ENCODE measurements at regions not wholly inside any gene's neighbourhood (a gene's known extent, or its start where the extent isn't known, plus 50 kb on each side); places are given as distances from the start of the nearest gene placed in this dataset.

GRCh38 chr1:221415651-221416050 lies 326.2 kb downstream of the DUSP10 start:
- H3K27me3 Mint-ChIP-seq (ENCODE audit: low read depth) = no peaks in the 10 kb centered on the region
- no peaks in the 10 kb centered on the region for H3K4me1 Mint-ChIP-seq (ENCODE audit: low read depth)
- no peaks in the 10 kb centered on the region for H3K9me3 Mint-ChIP-seq
- H3K36me3 Mint-ChIP-seq (ENCODE audit: low read depth) = no peaks in the 10 kb centered on the region
- DNase-seq (ENCODE audit: low spot score) = no peak
- no peak overlapping the region for H3K4me3 Mint-ChIP-seq
- H3K27ac Mint-ChIP-seq = no peak overlapping the region

- no peaks in the 10 kb centered on the region for H3K27me3 Mint-ChIP-seq (ENCODE audit: low read depth)
- no peaks in the 10 kb centered on the region for H3K9me3 Mint-ChIP-seq
- no peak overlapping the region for H3K4me3 Mint-ChIP-seq
- no peak for DNase-seq (ENCODE audit: low spot score)
- H3K36me3 Mint-ChIP-seq (ENCODE audit: low read depth) = no peaks in the 10 kb centered on the region
- H3K4me1 Mint-ChIP-seq (ENCODE audit: low read depth) = no peaks in the 10 kb centered on the region
- H3K27ac Mint-ChIP-seq = no peak overlapping the region
Observed at GRCh38 chr1:221416142-221416541, 325.7 kb downstream of the DUSP10 start.

GRCh38 chr1:221416723-221417122 lies 325.2 kb downstream of the DUSP10 start:
- H3K36me3 Mint-ChIP-seq (ENCODE audit: low read depth) = no peaks in the 10 kb centered on the region

GRCh38 chr1:221418346-221418745 lies 323.5 kb downstream of the DUSP10 start:
- Mint-ChIP-seq H3K36me3 (ENCODE audit: low read depth) (no peaks in the 10 kb centered on the region), H3K4me1 (ENCODE audit: low read depth) (no peaks in the 10 kb centered on the region), H3K27ac (no peak overlapping the region), H3K4me3 (no peak overlapping the region), H3K27me3 (ENCODE audit: low read depth) (no peaks in the 10 kb centered on the region), H3K9me3 (no peaks in the 10 kb centered on the region)
- no peak for DNase-seq (ENCODE audit: low spot score)

More at GRCh38 chr1:221416723-221417122, 325.2 kb downstream of the DUSP10 start:
- no peaks in the 10 kb centered on the region for H3K27me3 Mint-ChIP-seq (ENCODE audit: low read depth)
- no peak overlapping the region for H3K27ac Mint-ChIP-seq
- no peak for DNase-seq (ENCODE audit: low spot score)
- H3K9me3 Mint-ChIP-seq = no peaks in the 10 kb centered on the region
- no peak overlapping the region for H3K4me3 Mint-ChIP-seq
- no peaks in the 10 kb centered on the region for H3K4me1 Mint-ChIP-seq (ENCODE audit: low read depth)

GRCh38 chr1:221419513-221420095 lies 322.3 kb downstream of the DUSP10 start:
- Mint-ChIP-seq H3K4me1 (ENCODE audit: low read depth) (no peaks in the 10 kb centered on the region), H3K36me3 (ENCODE audit: low read depth) (no peaks in the 10 kb centered on the region), H3K27ac (no peak overlapping the region), H3K27me3 (ENCODE audit: low read depth) (no peaks in the 10 kb centered on the region), H3K9me3 (no peaks in the 10 kb centered on the region), H3K4me3 (no peak overlapping the region)
- DNase-seq (ENCODE audit: low spot score) = no peak

- DNase-seq (ENCODE audit: low spot score) = no peak
- Mint-ChIP-seq H3K4me1 (ENCODE audit: low read depth) (no peaks in the 10 kb centered on the region), H3K36me3 (ENCODE audit: low read depth) (no peaks in the 10 kb centered on the region), H3K9me3 (peaks cover 4% of the 10 kb centered on the region), H3K27ac (no peak overlapping the region), H3K27me3 (ENCODE audit: low read depth) (peaks cover 8% of the 10 kb centered on the region), H3K4me3 (no peak overlapping the region)
Observed at GRCh38 chr1:221429264-221429663, 312.6 kb downstream of the DUSP10 start.

- H3K36me3 Mint-ChIP-seq (ENCODE audit: low read depth) = no peaks in the 10 kb centered on the region
- no peak overlapping the region for H3K27ac Mint-ChIP-seq
- DNase-seq (ENCODE audit: low spot score) = no peak
- H3K4me1 Mint-ChIP-seq (ENCODE audit: low read depth) = peaks cover 6% of the 10 kb centered on the region
- no peak overlapping the region for H3K4me3 Mint-ChIP-seq
- peaks cover 4% of the 10 kb centered on the region for H3K9me3 Mint-ChIP-seq
- H3K27me3 Mint-ChIP-seq (ENCODE audit: low read depth) = peaks cover 8% of the 10 kb centered on the region
Observed at GRCh38 chr1:221430152-221430960, 311.5 kb downstream of the DUSP10 start.

- no peak overlapping the region for H3K4me3 Mint-ChIP-seq
- H3K36me3 Mint-ChIP-seq (ENCODE audit: low read depth) = no peaks in the 10 kb centered on the region
- no peaks in the 10 kb centered on the region for H3K9me3 Mint-ChIP-seq
- no peak for DNase-seq (ENCODE audit: low spot score)
- peaks cover 6% of the 10 kb centered on the region for H3K4me1 Mint-ChIP-seq (ENCODE audit: low read depth)
- H3K27ac Mint-ChIP-seq = no peak overlapping the region
- H3K27me3 Mint-ChIP-seq (ENCODE audit: low read depth) = peaks cover 6% of the 10 kb centered on the region
Observed at GRCh38 chr1:221431068-221431651, 310.7 kb downstream of the DUSP10 start.

GRCh38 chr1:221431961-221432360 lies 309.9 kb downstream of the DUSP10 start:
- H3K36me3 Mint-ChIP-seq (ENCODE audit: low read depth) = no peaks in the 10 kb centered on the region
- no peak overlapping the region for H3K27ac Mint-ChIP-seq
- H3K27me3 Mint-ChIP-seq (ENCODE audit: low read depth) = peaks cover 6% of the 10 kb centered on the region
- H3K9me3 Mint-ChIP-seq = no peaks in the 10 kb centered on the region
- H3K4me1 Mint-ChIP-seq (ENCODE audit: low read depth) = peaks cover 6% of the 10 kb centered on the region
- DNase-seq (ENCODE audit: low spot score) = no peak
- no peak overlapping the region for H3K4me3 Mint-ChIP-seq

GRCh38 chr1:221435504-221435904 lies 306.4 kb downstream of the DUSP10 start:
- no peaks in the 10 kb centered on the region for H3K36me3 Mint-ChIP-seq (ENCODE audit: low read depth)

GRCh38 chr1:221437171-221437570 lies 304.7 kb downstream of the DUSP10 start:
- no peak overlapping the region for H3K27ac Mint-ChIP-seq
- peaks cover 18% of the 10 kb centered on the region for H3K4me1 Mint-ChIP-seq (ENCODE audit: low read depth)
- H3K36me3 Mint-ChIP-seq (ENCODE audit: low read depth) = no peaks in the 10 kb centered on the region
- DNase-seq (ENCODE audit: low spot score) = no peak
- no peaks in the 10 kb centered on the region for H3K9me3 Mint-ChIP-seq
- H3K27me3 Mint-ChIP-seq (ENCODE audit: low read depth) = peaks cover 4% of the 10 kb centered on the region
- no peak overlapping the region for H3K4me3 Mint-ChIP-seq

More at GRCh38 chr1:221435504-221435904, 306.4 kb downstream of the DUSP10 start:
- no peak overlapping the region for H3K4me3 Mint-ChIP-seq
- no peaks in the 10 kb centered on the region for H3K9me3 Mint-ChIP-seq
- H3K27me3 Mint-ChIP-seq (ENCODE audit: low read depth) = peaks cover 4% of the 10 kb centered on the region
- DNase-seq (ENCODE audit: low spot score) = no peak
- no peak overlapping the region for H3K27ac Mint-ChIP-seq
- H3K4me1 Mint-ChIP-seq (ENCODE audit: low read depth) = peaks cover 18% of the 10 kb centered on the region

- no peaks in the 10 kb centered on the region for H3K9me3 Mint-ChIP-seq
- H3K36me3 Mint-ChIP-seq (ENCODE audit: low read depth) = no peaks in the 10 kb centered on the region
- no peak overlapping the region for H3K27ac Mint-ChIP-seq
- H3K27me3 Mint-ChIP-seq (ENCODE audit: low read depth) = peaks cover 2% of the 10 kb centered on the region
- no peak for DNase-seq (ENCODE audit: low spot score)
- peaks cover 18% of the 10 kb centered on the region for H3K4me1 Mint-ChIP-seq (ENCODE audit: low read depth)
- H3K4me3 Mint-ChIP-seq = no peak overlapping the region
Observed at GRCh38 chr1:221437926-221438325, 304.0 kb downstream of the DUSP10 start.

GRCh38 chr1:221439008-221439746 lies 302.7 kb downstream of the DUSP10 start:
- H3K9me3 Mint-ChIP-seq = no peaks in the 10 kb centered on the region
- peaks cover 18% of the 10 kb centered on the region for H3K4me1 Mint-ChIP-seq (ENCODE audit: low read depth)
- no peaks in the 10 kb centered on the region for H3K36me3 Mint-ChIP-seq (ENCODE audit: low read depth)
- peaks cover 2% of the 10 kb centered on the region for H3K27me3 Mint-ChIP-seq (ENCODE audit: low read depth)
- DNase-seq (ENCODE audit: low spot score) = peak; percentile 75
- H3K27ac Mint-ChIP-seq = peak overlapping the region; percentile 80
- peak overlapping the region; percentile 17 for H3K4me3 Mint-ChIP-seq
